ENCODE measurements at regions not wholly inside any gene's neighbourhood (a gene's known extent, or its start where the extent isn't known, plus 50 kb on each side); places are given as distances from the start of the nearest gene placed in this dataset.

GRCh38 chr16:51762081-51762996 lies 611.3 kb upstream of the SALL1 start:
- DNase-seq: peak; percentile 22

DNA sequence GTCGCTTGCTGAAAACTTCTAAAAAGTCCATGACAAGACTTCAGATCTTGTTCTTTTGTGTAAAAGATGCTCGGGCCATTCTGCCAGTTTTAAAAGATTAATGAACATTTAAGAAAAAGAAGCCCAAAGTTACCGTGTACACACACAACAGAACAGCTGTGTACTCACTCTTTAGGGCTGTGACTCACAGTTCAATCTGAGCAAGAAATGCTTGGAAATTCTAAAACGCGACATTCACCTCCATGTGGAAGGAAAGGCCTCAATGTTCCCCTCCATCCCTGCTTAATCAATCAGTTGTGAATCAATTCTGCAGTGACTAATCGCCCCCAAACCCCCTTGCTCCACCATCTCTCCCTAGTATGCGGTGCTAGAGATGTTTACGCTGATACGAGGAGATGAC lies 609.9 kb upstream of the SALL1 start:
- DNase-seq: no peak

GRCh38 chr16:51759999-51760398 lies 608.9 kb upstream of the SALL1 start:
- DNase-seq: no peak

DNA sequence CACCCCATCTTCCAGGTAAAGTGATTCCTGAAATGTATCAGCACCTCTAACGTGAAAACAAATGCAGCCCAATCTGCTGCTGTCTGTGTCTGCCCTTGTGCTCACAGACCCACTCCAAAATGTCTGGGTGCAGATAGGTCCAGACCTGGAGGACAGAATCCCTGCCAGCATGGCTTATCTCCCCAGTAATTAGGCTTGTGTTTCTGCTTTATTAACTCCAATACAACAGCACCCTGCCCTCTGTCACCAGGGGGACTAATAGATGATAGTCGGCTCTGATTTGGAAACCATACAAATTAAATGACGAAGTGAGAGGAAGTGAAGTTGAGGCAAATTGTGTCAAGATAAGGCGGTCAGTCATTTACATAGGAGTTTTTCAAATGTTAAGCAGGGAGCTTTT lies 608.3 kb upstream of the SALL1 start:
- no peak for DNase-seq

- DNase-seq: no peak
These were observed 606.9 kb upstream of the SALL1 start for GRCh38 chr16:51757921-51758479.

DNA sequence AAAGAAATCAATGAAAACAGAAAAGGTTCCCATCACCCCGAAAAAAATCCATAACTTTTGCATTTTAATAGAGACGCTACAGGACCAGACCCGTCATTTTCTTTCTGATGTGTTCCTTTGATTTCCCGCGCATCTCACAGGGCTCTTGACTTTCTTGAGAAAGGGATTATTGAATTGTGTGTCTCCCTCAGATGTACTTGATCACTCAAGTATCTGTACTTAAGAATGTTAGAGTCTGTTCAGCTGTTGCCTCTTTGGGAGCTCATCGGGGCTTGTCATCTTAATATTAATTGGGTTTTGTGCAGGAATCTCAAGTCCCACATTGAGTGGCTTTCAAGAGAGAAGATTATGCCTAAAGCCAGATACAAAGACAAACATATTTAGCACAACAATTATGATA lies 606.4 kb upstream of the SALL1 start:
- DNase-seq: no peak

- no peak for DNase-seq
These were observed 606.0 kb upstream of the SALL1 start for GRCh38 chr16:51757124-51757470.

DNA sequence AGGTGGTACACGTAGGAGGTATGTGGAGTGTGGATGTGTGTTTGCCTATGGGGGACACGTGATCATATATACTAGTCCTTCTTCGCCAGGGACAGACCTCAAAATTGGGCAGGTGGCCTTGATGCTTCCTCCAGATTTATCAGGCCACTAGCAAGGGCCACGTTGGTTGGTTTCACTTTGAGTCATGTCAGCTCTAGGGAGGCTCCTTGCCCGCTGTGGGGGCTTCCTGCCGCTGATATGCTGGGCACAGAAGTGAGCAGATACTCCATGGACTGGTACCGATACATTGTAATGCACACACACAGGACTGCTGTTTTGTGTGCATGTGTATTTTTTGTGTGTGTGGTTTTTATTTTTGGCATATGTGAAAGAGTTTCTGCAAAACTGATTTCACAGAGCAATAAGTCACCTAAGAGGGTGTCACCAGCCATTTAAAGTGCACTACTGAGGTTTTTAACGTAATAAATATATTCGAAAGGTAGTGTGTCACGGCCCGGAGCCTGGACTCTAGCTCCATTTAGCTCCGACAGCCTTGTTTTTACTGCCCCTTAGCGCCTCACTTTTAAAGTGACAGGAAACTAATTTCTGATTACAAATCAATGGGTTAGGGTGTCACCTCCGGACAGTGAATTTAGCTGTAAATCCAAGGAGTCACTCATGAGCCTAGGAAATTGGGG lies 605.5 kb upstream of the SALL1 start:
- no peak for DNase-seq

GRCh38 chr16:51755577-51756355 lies 604.7 kb upstream of the SALL1 start:
- no peak for DNase-seq

- no peak for DNase-seq
These were observed 604.0 kb upstream of the SALL1 start for GRCh38 chr16:51755039-51755501.

GRCh38 chr16:51753467-51754127 lies 602.5 kb upstream of the SALL1 start:
- no peak for DNase-seq

DNA sequence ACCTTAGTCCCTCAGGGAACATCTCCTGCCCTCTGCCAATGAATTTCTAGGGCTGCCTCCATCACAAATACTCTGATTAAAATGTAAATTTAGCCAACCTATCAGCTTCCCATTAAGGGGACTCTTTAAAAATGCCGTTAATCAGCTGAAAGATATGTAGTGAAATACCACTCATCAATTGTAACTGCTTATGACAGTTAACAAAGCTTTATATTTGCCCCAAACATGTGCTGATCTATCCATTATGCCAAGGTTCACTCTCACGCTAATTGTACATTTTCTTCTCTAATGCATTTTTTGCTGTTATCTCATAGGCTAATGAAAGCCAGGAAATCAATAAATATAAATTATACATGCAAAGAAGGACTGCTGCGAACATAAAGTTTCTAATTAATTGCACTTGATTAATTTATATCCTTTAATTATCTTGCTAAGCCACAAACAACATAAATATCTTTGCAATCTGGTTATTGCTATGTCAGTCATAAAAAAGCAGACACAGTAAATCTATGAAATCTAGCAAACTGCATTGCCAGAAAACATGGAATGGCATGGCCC lies 601.4 kb upstream of the SALL1 start:
- no peak for DNase-seq

- no peak for DNase-seq
These were observed 596.3 kb upstream of the SALL1 start for GRCh38 chr16:51747329-51747728.

DNA sequence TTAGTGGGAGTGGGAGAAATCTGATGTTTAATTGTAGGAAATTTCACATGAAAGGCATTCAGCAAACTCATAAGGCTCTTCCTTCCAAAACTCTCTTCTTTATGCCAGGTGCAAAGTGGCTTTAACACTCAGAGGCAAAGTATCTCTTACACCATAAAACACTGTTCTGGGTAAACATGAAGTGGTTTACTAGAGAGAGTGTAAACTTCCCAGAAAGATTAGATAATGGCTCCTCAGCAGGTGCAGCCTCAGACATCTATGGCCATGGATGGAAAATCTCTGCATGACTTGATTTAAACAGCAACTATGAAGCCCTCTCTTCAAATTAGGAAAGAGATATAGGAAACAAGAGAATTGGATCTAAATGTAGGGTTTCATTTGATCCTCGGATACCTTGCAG lies 583.1 kb upstream of the SALL1 start:
- no peak for DNase-seq

DNA sequence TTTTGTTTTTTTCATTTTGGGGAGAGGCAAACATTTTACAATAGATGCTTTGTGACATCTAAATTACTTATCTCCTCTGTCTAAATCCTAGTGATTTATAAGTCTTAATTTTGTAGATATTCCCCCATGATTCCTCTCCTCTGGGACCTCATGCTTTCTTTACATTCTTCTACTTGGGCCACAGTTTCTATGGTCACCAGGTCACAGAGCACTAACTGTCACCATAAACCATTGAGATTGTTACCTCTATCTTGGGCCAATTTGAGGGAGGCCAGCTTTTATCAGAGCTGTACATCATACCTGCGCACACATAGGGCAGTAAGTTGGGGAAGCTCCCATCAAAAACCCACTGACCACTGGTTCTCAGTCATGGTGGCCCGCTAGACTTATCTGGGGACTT lies 582.1 kb upstream of the SALL1 start:
- DNase-seq: no peak

GRCh38 chr16:51731160-51731559 lies 580.1 kb upstream of the SALL1 start:
- DNase-seq: no peak

- DNase-seq: no peak
These were observed 572.1 kb upstream of the SALL1 start for GRCh38 chr16:51723036-51723724.

DNA sequence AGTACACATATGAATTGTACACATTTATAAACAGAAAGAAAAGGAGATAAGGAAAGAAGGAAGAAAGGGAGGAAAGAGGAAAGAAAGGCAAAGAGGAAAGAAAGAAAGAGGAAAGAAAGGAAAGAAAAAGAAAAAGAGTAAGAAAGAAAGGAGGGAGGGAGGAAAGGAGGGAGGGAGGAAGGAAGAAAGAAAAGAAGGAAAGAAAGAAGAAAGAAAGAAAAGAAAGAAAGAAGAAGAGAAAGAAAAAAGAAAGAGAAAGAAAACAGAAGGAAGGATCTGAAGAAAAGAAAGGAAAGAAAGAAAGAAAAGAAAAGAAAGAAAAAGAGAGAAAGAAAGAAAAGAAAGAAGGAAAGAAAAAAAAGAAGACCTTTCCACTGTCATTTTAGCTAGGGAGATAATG lies 571.4 kb upstream of the SALL1 start:
- no peak for DNase-seq

DNA sequence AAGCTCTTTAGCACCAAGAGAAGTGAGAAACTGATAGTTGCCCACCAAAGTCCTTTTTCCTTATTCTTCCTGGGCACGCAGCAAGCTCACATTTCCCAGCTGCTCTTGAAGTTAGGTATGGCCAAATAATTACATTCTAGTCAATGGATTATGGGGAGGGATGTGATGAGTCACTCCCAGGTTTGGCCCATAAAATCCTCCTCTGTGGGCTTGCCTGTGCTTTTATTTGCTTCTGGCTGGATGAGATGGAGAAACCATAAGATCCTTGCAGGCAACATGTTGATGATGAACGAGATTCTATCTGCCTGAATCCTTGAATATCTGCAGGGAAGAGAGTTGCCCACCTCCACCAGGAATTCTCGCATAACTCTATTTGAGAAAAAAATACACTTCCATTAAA lies 568.3 kb upstream of the SALL1 start:
- DNase-seq: no peak

DNA sequence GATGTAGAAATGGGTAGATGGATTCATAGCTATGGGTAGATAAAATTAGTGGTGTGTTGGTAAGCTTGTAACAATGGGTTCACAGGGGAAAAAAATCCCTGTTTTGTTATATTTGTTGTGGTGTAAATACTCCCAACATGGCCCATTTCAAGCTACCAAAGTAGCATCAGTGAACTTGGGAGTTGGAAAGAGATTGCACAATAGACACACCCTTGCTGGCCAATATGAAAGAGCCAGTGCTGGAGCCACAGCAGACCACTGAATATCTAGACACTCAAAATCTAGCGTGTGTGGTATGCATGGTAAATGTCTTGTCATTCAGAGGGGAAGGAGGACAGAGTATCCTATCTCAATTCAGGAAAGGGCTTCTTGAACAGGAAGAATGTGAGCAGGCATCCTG lies 565.1 kb upstream of the SALL1 start:
- no peak for DNase-seq

- DNase-seq: no peak
These were observed 562.4 kb upstream of the SALL1 start for GRCh38 chr16:51713502-51713901.
